K562 (cell line): ENCODE measurements at regions not wholly inside any gene's neighbourhood (a gene's known extent, or its start where the extent isn't known, plus 50 kb on each side); places are given as distances from the start of the nearest gene placed in this dataset.

Experiments used
- ATAC-seq: fragments of 200-7000 bp; cut with Tn5 transposase; 3 replicates; pipeline ENCODE4 v1.9.1; 2020; ENCODE audit warnings: moderate library complexity
- BruUV-seq: library from RNA; stranded (reverse); fragments of 400-500 nt; replicated peaks from 2 replicates; lab custom pipeline; 2021; lab: Mats Ljungman, UMichigan
- CTCF ChIA-PET: fragments of 300-600 bp; formaldehyde crosslinking; extraction: SDS; loops from one replicate; lab custom pipeline; 2021; ENCODE audit warnings: low intra/inter-chr PET ratio; lab: Yijun Ruan, JAX
- POLR2A ChIA-PET: fragments of 300-600, 350-650 bp; sonication (Branson Sonifier 250); formaldehyde crosslinking; extraction: SDS; loops from one replicate; lab custom pipeline; 2021; ENCODE audit warnings: antibody characterized with exemption, inconsistent platforms; lab: Yijun Ruan, JAX
- DNase-seq, 4 experiments: peaks; one replicate each; pipeline versions ENCODE4 v3.0.0 to v3.0.0-alpha.2; 2011 to 2018; ENCODE audit warnings: low spot score in 3 of 4, mixed read lengths in 3 of 4; ENCODE audit errors: extremely low read depth in 1 of 4
- FAIRE-seq: peaks from 2 replicates; lab custom pipeline; 2011; peaks lifted over from hg19 to GRCh38; lab: Jason Lieb, UNC
- H2AFZ ChIP-seq: 2 replicates; pipeline ENCODE4 v1.6.0; 2011; ENCODE audit warnings: low read depth, low read length, control low read depth, inconsistent platforms
- H3K27ac ChIP-seq: fragments of 200-600 bp; 3 replicates; pipeline ENCODE4 v1.8.0; 2011; ENCODE audit warnings: low read depth, mild to moderate bottlenecking, control low read depth, inconsistent platforms, low read length, moderate library complexity, mixed read lengths; ENCODE audit errors: extremely low read depth
- H3K27me3 ChIP-seq, 2 experiments: fragments of 300-600 bp in 1 of 2; 2 replicates in 1 of 2; 3 replicates in 1 of 2; pipeline versions ENCODE4 v1.6.0 to v1.8.0; 2011; ENCODE audit warnings: inconsistent platforms in 2 of 2, low read length in 2 of 2, mild to moderate bottlenecking in 1 of 2, mixed read lengths in 1 of 2, moderate library complexity in 1 of 2; ENCODE audit not compliant: control insufficient read depth in 2 of 2, insufficient read depth in 2 of 2
- H3K36me3 ChIP-seq: fragments of 300-600 bp; 3 replicates; pipeline ENCODE4 v1.8.0; 2011; ENCODE audit warnings: mild to moderate bottlenecking, low read length, inconsistent platforms; ENCODE audit not compliant: control insufficient read depth, insufficient read depth
- H3K4me1 ChIP-seq, 2 experiments: fragments of 200-600 bp in 1 of 2; replicated peaks in 1 of 2; 2 replicates in 1 of 2; 3 replicates in 1 of 2; pipeline versions ENCODE4 v1.5.1 to v1.8.0; 2011; ENCODE audit warnings: inconsistent platforms in 2 of 2, low read length in 2 of 2, mild to moderate bottlenecking in 1 of 2, mixed read lengths in 1 of 2, moderate library complexity in 1 of 2; ENCODE audit not compliant: control insufficient read depth in 2 of 2, insufficient read depth in 2 of 2
- H3K4me2 ChIP-seq: 2 replicates; pipeline ENCODE4 v1.6.1; 2011; ENCODE audit warnings: low read length, control low read depth, inconsistent platforms, mixed read lengths; ENCODE audit not compliant: insufficient read depth
- H3K4me3 ChIP-seq: fragments of 200-600 bp; sonication (generic), shearing (Covaris generic); 2 replicates; pipeline ENCODE4 v1.5.1; 2016; ENCODE audit warnings: control low read depth, inconsistent platforms
- H3K79me2 ChIP-seq: fragments of 200-600 bp; 3 replicates; pipeline ENCODE4 v1.8.0; 2011; ENCODE audit warnings: low read length, inconsistent platforms; ENCODE audit not compliant: control insufficient read depth, insufficient read depth
- H3K9ac ChIP-seq, 2 experiments: 2 replicates each; pipeline versions ENCODE4 v1.6.0 to v1.6.1; 2011; ENCODE audit warnings: low read depth in 2 of 2, low read length in 2 of 2, control low read depth in 1 of 2, inconsistent platforms in 1 of 2, mild to moderate bottlenecking in 1 of 2, mixed read lengths in 1 of 2; ENCODE audit not compliant: insufficient read depth in 1 of 2
- H3K9me1 ChIP-seq: one replicate; pipeline ENCODE4 v1.6.0; 2011; ENCODE audit warnings: inconsistent platforms, mild to moderate bottlenecking, low read length, moderate library complexity; ENCODE audit not compliant: control insufficient read depth, insufficient read depth
- H3K9me3 ChIP-seq: replicated peaks from 2 replicates; pipeline ENCODE4 v1.5.1; 2011; ENCODE audit warnings: low read depth, low read length, inconsistent platforms; ENCODE audit not compliant: control insufficient read depth, insufficient read depth
- H4K20me1 ChIP-seq: replicated peaks from 2 replicates; pipeline ENCODE4 v1.6.1; 2011; ENCODE audit warnings: low read length, inconsistent platforms, mixed read lengths; ENCODE audit not compliant: control insufficient read depth, insufficient read depth
- CEBPZ ChIP-seq: fragments of 150-350 bp; IDR thresholded peaks from 2 replicates; pipeline ENCODE4 v1.6.1; 2014; ENCODE audit warnings: low read depth, mild to moderate bottlenecking, low read length, borderline replicate concordance
- CGGBP1 ChIP-seq: fragments of 250-450 bp; sonication (Bioruptor Pico); IDR thresholded peaks from 2 replicates; pipeline ENCODE4 v1.9.0; 2021; ENCODE audit warnings: mild to moderate bottlenecking
- IRF2 ChIP-seq: sonication (generic); formaldehyde crosslinking; IDR thresholded peaks from 2 replicates; pipeline ENCODE4 v1.8.1; 2022; ENCODE audit warnings: mild to moderate bottlenecking, missing genetic modification reagents
- MAFG ChIP-seq: fragments of 450-650 bp; conservative IDR thresholded peaks from 2 replicates; pipeline ENCODE4 v1.6.1; 2016; ENCODE audit warnings: missing genetic modification characterization, missing compliant biosample characterization
- MEF2A ChIP-seq: IDR thresholded peaks from 2 replicates; pipeline ENCODE4 v1.6.1; 2011; ENCODE audit warnings: low read depth, mild to moderate bottlenecking, low read length, moderate library complexity; ENCODE audit not compliant: control insufficient read depth
- MXI1 ChIP-seq: IDR thresholded peaks from 2 replicates; pipeline ENCODE4 v1.6.1; 2011; ENCODE audit warnings: low read depth, mild to moderate bottlenecking, improper control_type of control experiment, low read length
- NUFIP1 ChIP-seq: fragments of 450-650 bp; IDR thresholded peaks from 2 replicates; pipeline ENCODE4 v1.6.1; 2018; ENCODE audit not compliant: partially characterized antibody
- SNRNP70 ChIP-seq: fragments of 200-400 bp; formaldehyde crosslinking; optimal IDR thresholded peaks from 2 replicates; pipeline ENCODE3; 2017; ENCODE audit warnings: low read depth, low read length
- SP1 ChIP-seq: sonication (generic); formaldehyde crosslinking; IDR thresholded peaks from 2 replicates; pipeline ENCODE4 v1.8.1; 2022; ENCODE audit warnings: mild to moderate bottlenecking, missing genetic modification reagents
- TCFL5 ChIP-seq: fragments of 250-450 bp; sonication (Bioruptor Pico); conservative IDR thresholded peaks from 2 replicates; pipeline ENCODE4 v1.6.1; 2021; ENCODE audit warnings: mild to moderate bottlenecking, moderate library complexity, matching md5 sums
- WHSC1 ChIP-seq: IDR thresholded peaks from one replicate; pipeline ENCODE4 v1.6.1; 2012; ENCODE audit warnings: low read length, control low read depth, inconsistent platforms
- ZBTB26 ChIP-seq: fragments of 450-650 bp; formaldehyde crosslinking; IDR thresholded peaks from 2 replicates; pipeline ENCODE4 v1.4.0; 2022; ENCODE audit warnings: missing genetic modification characterization
- ZFP36 ChIP-seq: fragments of 150-350 bp; IDR thresholded peaks from 2 replicates; pipeline ENCODE4 v1.6.1; 2018; ENCODE audit warnings: low read length, low read depth; ENCODE audit not compliant: partially characterized antibody
- ZHX1 ChIP-seq: fragments of 150-350 bp; conservative IDR thresholded peaks from 2 replicates; pipeline ENCODE4 v1.6.1; 2014; ENCODE audit warnings: low read length
- ZNF316 ChIP-seq: fragments of 450-650 bp; IDR thresholded peaks from 2 replicates; pipeline ENCODE4 v1.6.1; 2016
- ZNF507 ChIP-seq: conservative IDR thresholded peaks from 2 replicates; pipeline ENCODE4 v1.6.1; 2017; ENCODE audit warnings: missing genetic modification characterization, missing compliant biosample characterization
- ZNF586 ChIP-seq: fragments of 450-650 bp; formaldehyde crosslinking; conservative IDR thresholded peaks from 2 replicates; pipeline ENCODE4 v1.4.0; 2020; ENCODE audit warnings: mild to moderate bottlenecking, moderate library complexity
- ZNF778 ChIP-seq: fragments of 450-650 bp; formaldehyde crosslinking; IDR thresholded peaks from 2 replicates; pipeline ENCODE4 v1.4.0; 2020; ENCODE audit warnings: mild to moderate bottlenecking, moderate library complexity
- WGBS: fragments of 100-300 bp; shearing (Covaris generic); methylation state at CpG from one replicate; pipeline ENCODE4 v1.1.6; 2016; ENCODE audit warnings: low coverage, mixed read lengths; ENCODE audit not compliant: insufficient coverage; ENCODE audit errors: missing lambda C conversion rate; 5-methylcytosine and 5-hydroxymethylcytosine counted together
- in situ Hi-C: fragments of 300-500 bp; cut with MboI; formaldehyde crosslinking; loops from 4 replicates; pipeline ENCODE4 v1.15.0; 2018; ENCODE audit warnings: inconsistent platforms, mixed read lengths
- intact Hi-C: fragments of 100-400 bp; cut with micrococcal nuclease; formaldehyde crosslinking; loops from 2 replicates; pipeline ENCODE4 v1.14.2; 2022

- intact Hi-C loops (no loop called here), in situ Hi-C loops (no loop called here)
- Histone ChIP-seq H3K9me1 (no peaks in the 10 kb centered on the region), H2AFZ (no peak overlapping the region), H3K36me3 (no peaks in the 10 kb centered on the region), H3K27ac (no peak overlapping the region), H3K79me2 (no peaks in the 10 kb centered on the region), H3K9me3 (peaks cover 2% of the 10 kb centered on the region; the same call in 1 of the 2 replicates), H3K4me1 (no peaks in the 10 kb centered on the region), H3K4me2 (no peak overlapping the region), H3K4me3 (no peak overlapping the region), H3K9ac (no peak overlapping the region), H4K20me1 (no peaks in the 10 kb centered on the region), H3K27me3 (no peaks in the 10 kb centered on the region)
- CTCF ChIA-PET = no interaction called here
- POLR2A ChIA-PET = no interaction called here
- FAIRE-seq (no peak), ATAC-seq (no peak), DNase-seq (no peak)
- no TSS peak for BruUV-seq
- 0% methylated on average over 1 of the region's 1 CpG for WGBS
- no peak for TF ChIP-seq MEF2A
- TF ChIP-seq MXI1 = no peak
- TF ChIP-seq CGGBP1 (CRISPR knock-in tag) = no peak
- no peak for TF ChIP-seq WHSC1
- TF ChIP-seq ZNF507 = no peak
- no peak for TF ChIP-seq MAFG (tag)
- TF ChIP-seq CEBPZ = no peak
- no peak for TF ChIP-seq ZFP36
- TF ChIP-seq TCFL5 = no peak
- TF ChIP-seq ZNF778 = no peak
- TF ChIP-seq SP1 (CRISPR knock-in tag) = no peak
- TF ChIP-seq ZBTB26 (CRISPR knock-in tag) = no peak
- no peak for TF ChIP-seq SNRNP70
- no peak for TF ChIP-seq ZNF586 (CRISPR knock-in tag)
- no peak for TF ChIP-seq IRF2 (CRISPR knock-in tag)
- no peak for TF ChIP-seq NUFIP1
- no peak for TF ChIP-seq ZNF316
- TF ChIP-seq ZHX1 = no peak
Observed at GRCh38 chr18:27723168-27723567, 453.8 kb downstream of the CDH2 start.
